ENCODE measurements at regions not wholly inside any gene's neighbourhood (a gene's known extent, or its start where the extent isn't known, plus 50 kb on each side); places are given as distances from the start of the nearest gene placed in this dataset.

GRCh38 chr10:47187592-47187991 lies 112.4 kb upstream of the GDF10 start:
- ChIA-PET CTCF (no interaction called here), POLR2A (no interaction called here)
- no peaks in the 10 kb centered on the region for H3K27me3 Mint-ChIP-seq
- ATAC-seq (no peak), DNase-seq (no peak)
- no peak overlapping the region for H3K4me3 Mint-ChIP-seq
- H3K9me3 Mint-ChIP-seq = no peaks in the 10 kb centered on the region
- intact Hi-C loops (cut with micrococcal nuclease) = loop anchor here (10.0 kb wide), 1 partner anchor 63 kb away; no protein-coding TSS in a partner anchor
- H3K27ac Mint-ChIP-seq = no peak overlapping the region
- H3K4me1 Mint-ChIP-seq (ENCODE audit: low read depth) = peaks cover 2% of the 10 kb centered on the region
- no peak for TF ChIP-seq CTCF (IDR thresholded peaks at IDR 0.05)
- H3K36me3 Mint-ChIP-seq (ENCODE audit: low read depth) = no peaks in the 10 kb centered on the region

- ChIA-PET POLR2A (no interaction called here), CTCF (no interaction called here)
- Mint-ChIP-seq H3K4me1 (ENCODE audit: low read depth) (peaks cover 2% of the 10 kb centered on the region), H3K9me3 (no peaks in the 10 kb centered on the region), H3K36me3 (ENCODE audit: low read depth) (no peaks in the 10 kb centered on the region), H3K4me3 (no peak overlapping the region), H3K27ac (no peak overlapping the region), H3K27me3 (no peaks in the 10 kb centered on the region)
- DNase-seq = no peak
- no peak for TF ChIP-seq CTCF (IDR thresholded peaks at IDR 0.05)
- intact Hi-C loops (cut with micrococcal nuclease) = loop anchor here (10.0 kb wide), 1 partner anchor 63 kb away; no protein-coding TSS in a partner anchor
- no peak for ATAC-seq
Measured at GRCh38 chr10:47188156-47188555, 111.8 kb upstream of the GDF10 start.

- peaks cover 6% of the 10 kb centered on the region for H3K9me3 Mint-ChIP-seq
- H3K36me3 Mint-ChIP-seq (ENCODE audit: low read depth) = peaks cover 2% of the 10 kb centered on the region
- no peak for TF ChIP-seq CTCF (IDR thresholded peaks at IDR 0.05)
- intact Hi-C loops (cut with micrococcal nuclease) = loop anchor here (10.0 kb wide), 1 partner anchor 65 kb away; no protein-coding TSS in a partner anchor
- H3K4me1 Mint-ChIP-seq (ENCODE audit: low read depth) = peaks cover 10% of the 10 kb centered on the region
- POLR2A ChIA-PET = no interaction called here
- CTCF ChIA-PET = interaction anchor here (1.2 to 2.0 kb wide), 3 partner anchors 9 to 121 kb away, joined by 3 to 5 read pairs (median 4); no protein-coding TSS in a partner anchor
- no peak for ATAC-seq
- H3K4me3 Mint-ChIP-seq = no peak overlapping the region
- H3K27ac Mint-ChIP-seq = no peak overlapping the region
- no peaks in the 10 kb centered on the region for H3K27me3 Mint-ChIP-seq
- DNase-seq = no peak
Measured at GRCh38 chr10:47189802-47190201, 110.2 kb upstream of the GDF10 start.

GRCh38 chr10:47190301-47190700 lies 109.7 kb upstream of the GDF10 start:
- Mint-ChIP-seq H3K27me3 (no peaks in the 10 kb centered on the region), H3K27ac (no peak overlapping the region), H3K9me3 (peaks cover 7% of the 10 kb centered on the region), H3K4me1 (ENCODE audit: low read depth) (peaks cover 15% of the 10 kb centered on the region), H3K4me3 (no peak overlapping the region), H3K36me3 (ENCODE audit: low read depth) (peaks cover 2% of the 10 kb centered on the region)
- no peak for TF ChIP-seq CTCF (IDR thresholded peaks at IDR 0.05)
- POLR2A ChIA-PET = no interaction called here
- intact Hi-C loops (cut with micrococcal nuclease) = no loop called here
- CTCF ChIA-PET = interaction anchor here (1.2 to 2.0 kb wide), 3 partner anchors 9 to 120 kb away, joined by 3 to 5 read pairs (median 4); no protein-coding TSS in a partner anchor
- ATAC-seq = no peak
- no peak for DNase-seq

GRCh38 chr10:47190802-47191450 lies 109.1 kb upstream of the GDF10 start:
- POLR2A ChIA-PET = interaction anchor here (0.6 kb wide), 1 partner anchor 11 kb away, joined by 4 read pairs; no protein-coding TSS in a partner anchor
- peaks cover 21% of the 10 kb centered on the region for H3K4me1 Mint-ChIP-seq (ENCODE audit: low read depth)
- H3K9me3 Mint-ChIP-seq = peaks cover 7% of the 10 kb centered on the region
- H3K27me3 Mint-ChIP-seq = no peaks in the 10 kb centered on the region
- ATAC-seq = no peak
- peaks cover 2% of the 10 kb centered on the region for H3K36me3 Mint-ChIP-seq (ENCODE audit: low read depth)
- H3K27ac Mint-ChIP-seq = no peak overlapping the region
- no peak for TF ChIP-seq CTCF (IDR thresholded peaks at IDR 0.05)
- no peak overlapping the region for H3K4me3 Mint-ChIP-seq
- intact Hi-C loops (cut with micrococcal nuclease) = no loop called here
- no peak for DNase-seq
- CTCF ChIA-PET = interaction anchor here (1.2 to 2.1 kb wide), 3 partner anchors 17 to 143 kb away, joined by 4 to 10 read pairs (median 5); no protein-coding TSS in a partner anchor

Data from activated CD8-positive, alpha-beta T cell treated with anti-CD3 and anti-CD28 coated beads for 36 hours (primary cell).